Trophoblast cell (in vitro differentiated cells and primary cell): ENCODE measurements at regions not wholly inside any gene's neighbourhood (a gene's known extent, or its start where the extent isn't known, plus 50 kb on each side); places are given as distances from the start of the nearest gene placed in this dataset.
"Not testable (repeated sequence)": the region's sequence is repeated elsewhere in the genome, so short reads cannot be mapped to it uniquely, and the experiment has no call there.

Source experiments
- DNase-seq, 2 donors: peaks; one replicate each; pipeline ENCODE4 v3.0.0-alpha.2; 2016
- H2AFZ ChIP-seq: 2 replicates; pipeline ENCODE4 v1.6.1; 2013; ENCODE audit warnings: low read length, moderate library complexity, mild to moderate bottlenecking; ENCODE audit not compliant: insufficient read depth, poor library complexity
- H2AK5ac ChIP-seq: 2 replicates; pipeline ENCODE4 v1.6.1; 2013; ENCODE audit warnings: mild to moderate bottlenecking, low read length
- H2BK120ac ChIP-seq: 2 replicates; pipeline ENCODE4 v1.6.1; 2013; ENCODE audit warnings: low read length, mild to moderate bottlenecking, moderate library complexity; ENCODE audit not compliant: insufficient read depth, poor library complexity
- H2BK12ac ChIP-seq: 2 replicates; pipeline ENCODE4 v1.6.1; 2013; ENCODE audit warnings: mild to moderate bottlenecking, low read length, moderate library complexity
- H2BK5ac ChIP-seq: 2 replicates; pipeline ENCODE4 v1.6.1; 2013; ENCODE audit warnings: low read length, low read depth, moderate library complexity, mild to moderate bottlenecking; ENCODE audit not compliant: poor library complexity
- H3K14ac ChIP-seq: 2 replicates; pipeline ENCODE4 v1.6.1; 2013; ENCODE audit warnings: mild to moderate bottlenecking, low read length
- H3K18ac ChIP-seq: 2 replicates; pipeline ENCODE4 v1.6.1; 2013; ENCODE audit warnings: mild to moderate bottlenecking, low read length
- H3K23ac ChIP-seq: 2 replicates; pipeline ENCODE4 v1.6.1; 2013; ENCODE audit warnings: low read length
- H3K27ac ChIP-seq: 2 replicates; pipeline ENCODE4 v1.5.1; 2013; ENCODE audit warnings: low read depth, mild to moderate bottlenecking, inconsistent platforms, low read length, moderate library complexity
- H3K27me3 ChIP-seq: 2 replicates; pipeline ENCODE4 v1.6.1; 2013; ENCODE audit warnings: inconsistent platforms, mild to moderate bottlenecking, low read length, moderate library complexity; ENCODE audit not compliant: insufficient read depth
- H3K36me3 ChIP-seq, 2 experiments: 1 replicate in 1 of 2; 2 replicates in 1 of 2; pipeline ENCODE4 v1.6.1; 2013; ENCODE audit warnings: low read length in 2 of 2, mild to moderate bottlenecking in 2 of 2, moderate library complexity in 1 of 2; ENCODE audit not compliant: insufficient read depth in 2 of 2, control insufficient read depth in 1 of 2
- H3K4ac ChIP-seq: 2 replicates; pipeline ENCODE4 v1.6.1; 2013; ENCODE audit warnings: low read depth, mild to moderate bottlenecking, low read length, moderate library complexity
- H3K4me1 ChIP-seq, 2 experiments: 1 replicate in 1 of 2; 2 replicates in 1 of 2; pipeline ENCODE4 v1.6.1; 2013; ENCODE audit warnings: low read length in 2 of 2, mild to moderate bottlenecking in 2 of 2, moderate library complexity in 1 of 2; ENCODE audit not compliant: insufficient read depth in 2 of 2, control insufficient read depth in 1 of 2
- H3K4me2 ChIP-seq: 2 replicates; pipeline ENCODE4 v1.6.1; 2013; ENCODE audit warnings: inconsistent platforms, mild to moderate bottlenecking, low read length, moderate library complexity
- H3K4me3 ChIP-seq: 2 replicates; pipeline ENCODE4 v1.5.1; 2013; ENCODE audit warnings: mild to moderate bottlenecking, low read depth, low read length, inconsistent platforms
- H3K79me1 ChIP-seq: one replicate; pipeline ENCODE4 v1.6.1; 2013; ENCODE audit warnings: low read length
- H3K79me2 ChIP-seq: 2 replicates; pipeline ENCODE4 v1.6.1; 2013; ENCODE audit warnings: low read length, mild to moderate bottlenecking; ENCODE audit not compliant: control insufficient read depth, insufficient read depth, poor library complexity
- H3K9ac ChIP-seq: 2 replicates; pipeline ENCODE4 v1.6.1; 2013; ENCODE audit warnings: mild to moderate bottlenecking, low read length
- H3K9me3 ChIP-seq: 2 replicates; pipeline ENCODE4 v1.6.1; 2013; ENCODE audit warnings: low read depth, mild to moderate bottlenecking, control low read depth, inconsistent platforms, low read length; ENCODE audit not compliant: insufficient read depth
- H4K12ac ChIP-seq: 2 replicates; pipeline ENCODE4 v1.6.1; 2013; ENCODE audit warnings: low read depth, mild to moderate bottlenecking, low read length, moderate library complexity
- H4K8ac ChIP-seq: 2 replicates; pipeline ENCODE4 v1.6.1; 2013; ENCODE audit warnings: low read depth, mild to moderate bottlenecking, low read length, moderate library complexity
- H4K91ac ChIP-seq: one replicate; pipeline ENCODE4 v1.6.1; 2013; ENCODE audit warnings: low read depth, mild to moderate bottlenecking, low read length, moderate library complexity
- WGBS: extraction: QIAGEN DNeasy Blood & Tissue Kit; methylation state at CpG from one replicate; pipeline ENCODE4 v1.1.7; 2013; ENCODE audit warnings: missing lambda C conversion rate; ENCODE audit not compliant: insufficient read length, insufficient coverage; ENCODE audit errors: extremely low coverage; 5-methylcytosine and 5-hydroxymethylcytosine counted together

- Histone ChIP-seq H2AK5ac (no peak overlapping the region), H3K9ac (no peak overlapping the region)
- WGBS = no CpG with 5 or more reads among the region's 3 CpGs
Observed at GRCh38 chr10:120208488-120208887, 248.5 kb upstream of the PLPP4 start.

DNA sequence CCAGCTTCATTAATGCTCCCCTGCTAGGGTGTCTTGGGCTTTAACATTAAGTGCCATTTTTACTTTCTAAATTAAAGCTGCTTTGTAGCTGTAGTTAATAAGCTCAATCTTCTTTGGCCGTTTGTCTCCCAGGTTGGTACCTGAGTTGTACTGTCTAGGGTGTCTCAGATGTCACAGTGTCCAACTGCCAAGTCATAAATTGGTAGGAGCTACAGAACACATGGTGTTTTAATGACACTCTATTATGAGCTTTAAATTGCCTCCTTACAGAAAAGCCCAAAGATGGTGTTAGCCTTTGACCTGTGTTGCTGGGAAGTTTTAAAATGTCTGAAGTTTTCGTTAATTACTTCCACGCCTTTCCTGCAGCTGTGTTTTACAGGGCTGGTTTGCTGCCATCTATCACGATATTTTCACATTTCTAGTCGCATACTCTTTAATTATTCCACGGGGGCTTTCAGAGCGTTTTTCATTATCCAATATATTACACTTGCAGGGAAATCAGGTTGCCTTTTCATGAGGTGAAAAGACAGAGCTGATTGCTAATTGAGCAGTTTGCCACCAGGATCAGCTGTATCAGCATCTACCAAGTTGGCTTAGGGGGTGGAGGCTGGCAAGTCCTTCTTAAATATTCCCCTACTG is 247.8 kb upstream of the PLPP4 start:
- Histone ChIP-seq H3K14ac (no peak overlapping the region), H2BK12ac (no peak overlapping the region), H2BK120ac (no peak overlapping the region), H3K4ac (no peak overlapping the region), H3K23ac (no peak overlapping the region), H2AK5ac (no peak overlapping the region), H3K4me3 (no peak overlapping the region), H3K79me2 (no peaks in the 10 kb centered on the region), H4K8ac (no peak overlapping the region), H3K4me2 (no peak overlapping the region), H2BK5ac (no peak overlapping the region), H4K12ac (no peak overlapping the region), H3K79me1 (no peaks in the 10 kb centered on the region), H3K36me3 (no peaks in the 10 kb centered on the region), H3K27me3 (no peaks in the 10 kb centered on the region), H3K18ac (no peak overlapping the region), H4K91ac (no peak overlapping the region), H3K4me1 (no peaks in the 10 kb centered on the region), H3K27ac (no peak overlapping the region), H3K9me3 (peaks cover 4% of the 10 kb centered on the region), H2AFZ (no peak overlapping the region), H3K9ac (no peak overlapping the region)
- WGBS = no CpG with 5 or more reads among the region's 7 CpGs
- DNase-seq = no peak

More at GRCh38 chr10:120208488-120208887, 248.5 kb upstream of the PLPP4 start:
- Histone ChIP-seq H2AFZ (no peak overlapping the region), H3K4ac (no peak overlapping the region), H3K18ac (no peak overlapping the region), H3K4me2 (no peak overlapping the region), H3K79me1 (no peaks in the 10 kb centered on the region), H3K14ac (no peak overlapping the region), H3K27me3 (no peaks in the 10 kb centered on the region), H3K4me3 (no peak overlapping the region), H3K23ac (no peak overlapping the region), H3K79me2 (no peaks in the 10 kb centered on the region), H3K9me3 (peaks cover 4% of the 10 kb centered on the region), H4K8ac (no peak overlapping the region), H3K27ac (no peak overlapping the region), H2BK12ac (no peak overlapping the region), H2BK5ac (no peak overlapping the region), H4K12ac (no peak overlapping the region), H2BK120ac (no peak overlapping the region), H3K36me3 (no peaks in the 10 kb centered on the region), H4K91ac (no peak overlapping the region), H3K4me1 (no peaks in the 10 kb centered on the region)
- no peak for DNase-seq

GRCh38 chr10:120212275-120212674 is 244.8 kb upstream of the PLPP4 start:
- Histone ChIP-seq H3K9me3 (peaks cover 4% of the 10 kb centered on the region), H3K27me3 (no peaks in the 10 kb centered on the region), H3K79me2 (no peaks in the 10 kb centered on the region), H3K14ac (no peak overlapping the region), H3K27ac (no peak overlapping the region), H3K4me2 (no peak overlapping the region), H3K4me3 (no peak overlapping the region), H3K36me3 (no peaks in the 10 kb centered on the region), H2AFZ (no peak overlapping the region), H3K9ac (no peak overlapping the region), H4K91ac (no peak overlapping the region), H3K79me1 (no peaks in the 10 kb centered on the region), H2AK5ac (no peak overlapping the region), H3K23ac (no peak overlapping the region), H3K4ac (no peak overlapping the region), H4K12ac (no peak overlapping the region), H2BK120ac (no peak overlapping the region), H2BK12ac (no peak overlapping the region), H3K18ac (no peak overlapping the region), H4K8ac (no peak overlapping the region), H2BK5ac (no peak overlapping the region), H3K4me1 (no peaks in the 10 kb centered on the region)
- no peak for DNase-seq
- WGBS = no CpG with 5 or more reads among the region's 2 CpGs

DNA sequence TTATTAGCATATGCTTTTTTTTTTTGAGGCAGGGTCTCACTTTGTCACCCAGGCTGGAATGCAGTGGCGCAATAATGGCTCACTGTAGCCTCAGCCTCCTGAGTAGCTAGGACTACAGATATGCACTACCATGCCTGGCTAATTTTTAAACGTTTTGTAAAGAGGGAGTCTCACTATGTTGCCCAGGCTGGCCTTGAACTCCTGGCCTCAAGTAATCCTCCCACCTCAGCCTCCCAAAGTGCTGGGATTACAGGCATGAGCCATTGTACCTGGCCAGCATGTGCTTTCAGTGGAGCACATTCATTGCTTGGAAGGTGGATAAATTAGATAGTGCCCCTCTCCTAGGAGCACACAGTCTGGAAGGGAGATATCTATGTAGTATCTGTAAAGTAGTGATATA is 243.7 kb upstream of the PLPP4 start:
- not testable (repeated sequence) for H2BK12ac ChIP-seq, H3K36me3 ChIP-seq, H3K18ac ChIP-seq, H3K4me3 ChIP-seq, H3K9ac ChIP-seq, H2AK5ac ChIP-seq, H4K12ac ChIP-seq, H3K79me2 ChIP-seq, H3K27me3 ChIP-seq, H2AFZ ChIP-seq, H2BK5ac ChIP-seq, H3K14ac ChIP-seq, DNase-seq, H3K27ac ChIP-seq, H2BK120ac ChIP-seq, H3K23ac ChIP-seq, H4K91ac ChIP-seq, H3K4me2 ChIP-seq, H3K9me3 ChIP-seq, H3K4ac ChIP-seq, H3K79me1 ChIP-seq, H4K8ac ChIP-seq, H3K4me1 ChIP-seq
- no CpG with 5 or more reads among the region's 2 CpGs for WGBS
